Fibroblast of lung (primary cell): ENCODE measurements at regions not wholly inside any gene's neighbourhood (a gene's known extent, or its start where the extent isn't known, plus 50 kb on each side); places are given as distances from the start of the nearest gene placed in this dataset.

Experiments used
- CTCF ChIP-seq, 2 donors: IDR thresholded peaks in 1 of 2; conservative IDR thresholded peaks in 1 of 2; 1 replicate in 1 of 2; 2 replicates in 1 of 2; pipeline ENCODE4 v1.5.1; 2011 to 2012; ENCODE audit warnings: low read length in 2 of 2, control low read depth in 1 of 2, inconsistent platforms in 1 of 2, low read depth in 1 of 2, mild to moderate bottlenecking in 1 of 2
- EZH2 ChIP-seq: IDR thresholded peaks from 2 replicates; pipeline ENCODE4 v1.5.1; 2012; ENCODE audit warnings: low read length, control low read depth, mild to moderate bottlenecking; ENCODE audit errors: missing control alignments

GRCh38 chr12:84805474-84805858, 107.1 kb downstream of the SLC6A15 start:
- TF ChIP-seq CTCF (conservative IDR thresholded peaks at IDR 0.05 in 1 of 2, IDR thresholded peaks at IDR 0.05 in 1 of 2; ENCODE audit: low read depth in 1 of 2, low read length in 2 of 2), result no peak
- no peak for TF ChIP-seq EZH2
